HG03175 (cell line): ENCODE measurements at regions not wholly inside any gene's neighbourhood (a gene's known extent, or its start where the extent isn't known, plus 50 kb on each side); places are given as distances from the start of the nearest gene placed in this dataset.

Experiments used
- ATAC-seq: cut with Tn5 transposase; IDR thresholded peaks from one replicate; pipeline ENCODE4 v1.9.1; 2021; ENCODE audit warnings: mild to moderate bottlenecking, moderate library complexity; ENCODE audit not compliant: unreplicated experiment

DNA sequence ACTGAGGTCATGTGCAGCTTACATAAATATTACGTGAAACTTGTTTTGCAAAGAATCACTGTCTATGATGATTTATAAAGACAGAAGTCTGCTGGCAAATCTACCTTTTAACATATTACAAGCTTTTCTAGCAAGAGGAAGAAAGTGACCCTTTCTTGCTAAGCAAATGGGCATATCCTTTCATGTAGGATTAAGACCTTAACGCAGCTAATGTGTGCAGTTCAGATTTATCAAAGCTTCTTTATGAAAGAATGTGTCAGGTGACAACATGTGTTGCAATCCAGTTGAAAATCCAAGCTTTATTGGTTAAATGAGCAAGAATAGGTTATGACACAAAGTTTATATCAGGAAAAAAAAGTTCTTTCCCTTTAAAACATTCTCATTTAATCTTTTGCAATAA, 115.6 kb upstream of the NBEA start:
- ATAC-seq = no peak

DNA sequence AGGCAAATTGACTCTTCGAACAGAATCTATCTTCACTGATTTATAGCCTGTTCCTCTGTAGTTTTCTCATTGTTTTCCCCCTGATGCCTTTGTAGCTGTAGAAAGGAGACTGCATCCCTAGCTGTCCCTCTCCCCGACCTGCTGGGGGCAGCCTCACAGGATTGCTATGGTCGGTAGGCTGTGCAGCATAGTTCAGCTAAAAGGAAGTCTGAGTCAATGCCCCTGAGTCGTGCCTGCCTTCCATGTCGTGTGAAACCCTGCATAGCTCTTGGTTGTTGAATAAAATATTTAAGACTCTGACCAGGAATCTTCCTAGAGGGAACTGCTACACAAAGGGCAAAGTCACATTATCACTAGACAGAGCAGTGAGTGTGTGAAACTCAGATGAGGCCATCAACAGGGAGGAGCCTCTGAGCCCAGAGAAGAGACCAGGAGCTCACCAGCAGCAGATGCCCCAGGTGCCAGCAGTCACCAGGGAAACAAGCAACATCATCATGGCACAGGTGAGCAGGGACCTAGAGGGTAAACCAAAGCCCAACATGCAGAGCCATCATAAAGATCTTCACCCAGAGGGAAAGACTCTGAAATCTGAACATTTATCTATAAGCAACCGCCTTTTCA, 108.4 kb upstream of the NBEA start:
- no peak for ATAC-seq

DNA sequence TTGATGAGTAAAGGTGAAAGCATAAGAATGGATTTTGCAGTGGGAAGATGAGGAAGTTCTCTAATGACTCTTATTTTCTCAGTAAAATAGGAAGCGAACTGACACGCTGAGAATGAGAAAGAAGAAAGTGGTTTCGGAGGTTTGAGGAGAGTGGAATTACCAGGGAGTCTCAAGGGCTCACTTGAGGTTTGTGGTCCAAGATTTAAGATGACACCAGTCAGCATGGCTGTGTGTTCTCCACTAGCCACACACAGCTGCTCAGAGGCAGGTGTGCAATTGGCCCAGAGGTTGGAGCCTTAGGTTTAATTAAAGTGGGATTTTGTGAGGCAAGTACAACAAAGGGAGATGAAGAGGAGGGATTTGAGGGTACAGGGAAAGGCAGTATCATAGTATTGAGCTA, 99.6 kb upstream of the NBEA start:
- ATAC-seq = no peak

DNA sequence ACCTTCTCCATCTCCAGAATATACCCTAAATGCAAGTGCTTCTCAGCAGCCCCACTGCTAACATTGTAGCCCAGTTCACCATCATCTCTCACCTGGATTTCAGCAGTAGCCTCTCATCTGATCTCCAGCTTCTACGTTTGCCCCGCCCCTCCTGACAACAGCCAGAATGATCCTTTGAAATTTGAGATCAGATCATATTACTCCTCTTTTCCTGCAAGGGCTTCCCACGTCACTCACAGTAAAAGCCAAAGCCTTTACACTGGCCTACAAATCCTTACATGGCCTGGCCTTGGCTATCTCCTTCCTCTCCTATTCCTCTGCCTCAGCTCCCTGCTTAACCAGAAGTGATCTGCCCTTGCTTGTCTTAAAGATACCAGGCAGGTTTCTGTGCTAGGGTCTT, 94.3 kb upstream of the NBEA start:
- ATAC-seq = no peak

DNA sequence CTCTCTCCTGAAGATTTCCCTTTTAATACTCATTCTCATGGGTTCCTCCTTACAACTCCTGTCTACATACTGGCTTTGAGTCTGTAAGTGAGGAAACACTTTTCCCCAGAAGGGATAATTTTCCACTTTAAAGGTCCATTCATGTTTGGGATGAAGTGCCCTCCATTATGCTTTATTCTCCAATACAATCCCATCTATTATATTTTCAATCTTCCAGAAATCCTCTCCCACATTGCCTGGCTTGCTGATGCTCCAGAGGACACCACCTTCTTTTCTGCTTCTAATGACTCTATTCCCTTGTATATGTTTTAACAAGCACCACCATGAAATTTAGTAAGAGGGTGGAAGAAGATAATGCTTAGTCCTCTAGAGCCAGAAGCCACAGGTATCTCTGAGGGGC, 92.7 kb upstream of the NBEA start:
- no peak for ATAC-seq

DNA sequence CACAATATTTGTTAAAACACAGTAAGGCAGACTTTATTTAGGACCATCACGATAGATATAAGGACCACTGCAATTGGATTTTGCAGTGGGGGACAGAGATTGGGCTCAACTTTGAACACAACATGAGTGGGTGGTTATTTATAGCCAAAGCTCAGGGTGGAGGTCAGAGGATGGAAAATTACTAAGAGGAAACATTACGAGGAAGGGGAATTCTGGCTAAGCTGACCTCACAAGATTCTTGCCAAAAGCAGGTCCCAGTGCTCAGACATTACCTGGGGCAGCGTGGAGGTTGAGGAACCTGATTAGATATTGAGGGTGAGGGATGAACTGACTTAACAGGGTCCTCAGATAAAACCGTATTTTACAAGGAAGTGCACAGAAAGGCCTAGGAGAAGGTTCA, 88.9 kb upstream of the NBEA start:
- no peak for ATAC-seq

DNA sequence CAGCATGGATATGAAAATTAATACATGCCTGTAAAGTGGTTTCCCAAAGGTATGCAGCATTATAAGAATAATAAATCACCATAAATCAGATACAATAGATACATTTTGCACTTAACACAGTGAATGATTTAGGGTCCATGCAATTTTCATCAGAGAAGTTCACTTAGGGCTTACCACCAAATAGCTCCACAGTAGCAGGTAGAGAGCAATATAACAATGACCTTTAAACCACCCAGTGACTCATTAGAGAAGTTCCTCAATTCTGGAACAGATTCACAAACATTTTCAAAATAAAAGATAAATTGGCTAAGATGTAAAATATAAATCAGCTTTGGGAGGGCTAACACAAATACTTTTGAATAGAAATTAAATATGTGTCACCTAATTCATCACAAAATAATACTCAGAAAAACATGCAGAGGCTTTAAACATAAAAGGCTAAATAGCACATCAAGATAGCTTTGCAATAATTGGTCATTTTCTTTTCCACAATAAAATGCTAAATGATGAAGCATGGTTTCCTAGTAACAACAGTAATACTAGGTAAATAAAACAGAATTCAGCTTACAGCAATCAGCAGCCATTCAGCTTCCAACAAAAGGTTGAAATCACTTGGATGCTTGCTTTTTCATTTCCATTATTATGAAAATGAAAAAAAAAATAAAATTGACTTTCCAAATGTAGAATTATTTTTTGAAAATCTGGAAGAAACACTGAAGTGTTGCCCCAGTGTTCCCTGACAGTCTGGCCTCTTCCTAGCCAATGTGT, 84.3 kb upstream of the NBEA start:
- no peak for ATAC-seq

DNA sequence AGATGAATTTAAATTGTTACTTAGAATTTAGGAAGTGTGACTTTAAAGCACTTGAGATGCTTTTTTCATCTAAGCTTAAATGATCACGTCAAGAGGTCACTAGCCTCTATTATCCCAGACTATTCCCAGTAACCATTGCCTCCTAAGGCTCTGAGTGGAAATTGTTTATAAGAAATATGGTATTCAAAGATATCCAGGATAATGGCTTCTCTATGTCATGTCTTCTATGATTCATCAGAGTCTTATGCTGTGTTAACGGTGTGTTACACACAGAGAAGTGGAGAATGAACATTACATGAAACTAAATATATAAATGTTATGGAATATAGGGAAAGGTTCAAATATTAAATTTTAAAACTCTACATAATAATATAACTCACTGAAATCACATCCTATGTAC, 79.8 kb upstream of the NBEA start:
- ATAC-seq = no peak

DNA sequence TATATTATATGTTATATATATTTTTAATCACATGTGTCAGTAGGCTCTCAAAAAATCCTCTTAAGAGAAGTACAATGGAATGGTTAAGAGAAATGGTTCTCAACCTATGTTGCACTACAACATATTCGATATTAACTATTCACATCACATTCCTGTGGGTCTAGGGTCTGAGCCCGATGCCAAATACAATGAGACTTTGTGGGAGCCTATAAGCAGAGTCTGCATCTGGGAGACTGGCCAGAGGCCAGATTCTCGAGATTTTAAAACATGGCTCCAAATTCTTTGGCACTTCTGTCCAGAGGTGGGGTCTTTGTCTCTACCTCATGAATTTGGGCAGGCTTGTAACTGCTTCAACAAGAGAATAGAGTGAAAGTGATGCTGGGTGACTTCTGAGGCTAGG, 79.4 kb upstream of the NBEA start:
- ATAC-seq = no peak

DNA sequence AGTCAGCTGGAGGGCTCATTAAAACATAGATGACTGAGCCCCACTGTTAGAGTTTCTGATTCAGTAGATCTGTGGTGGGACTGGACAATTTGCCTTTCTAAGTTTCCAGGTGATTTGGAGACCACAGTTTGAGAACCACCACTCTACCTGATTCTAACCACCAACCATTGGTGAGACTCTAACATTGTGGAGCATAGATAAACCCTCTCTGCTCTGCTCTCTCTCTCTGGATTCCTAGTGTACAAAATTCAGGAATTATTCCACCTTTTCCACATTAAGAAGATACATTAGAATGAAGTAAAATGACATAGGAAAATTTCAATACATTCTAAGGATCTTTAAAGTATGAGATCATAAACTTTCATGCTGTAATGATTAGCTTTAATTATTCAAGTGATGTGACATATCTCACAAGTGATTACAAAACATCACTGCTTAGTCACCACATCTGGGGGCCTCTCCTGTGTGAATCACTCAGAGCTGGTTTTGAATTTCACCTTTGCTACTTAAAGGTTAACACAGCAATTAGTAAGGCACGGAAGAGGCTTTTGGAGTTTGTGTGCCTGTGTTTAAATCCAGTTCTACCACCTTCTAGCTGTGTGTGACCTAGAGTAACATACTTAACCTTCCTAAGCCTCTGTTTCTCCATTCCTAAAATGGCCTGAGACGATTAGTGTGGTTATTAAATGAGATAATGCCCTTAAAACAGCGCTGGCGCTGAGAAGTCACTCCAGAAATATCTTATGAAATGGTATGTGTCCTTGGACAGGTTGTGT, 78.5 kb upstream of the NBEA start:
- no peak for ATAC-seq

DNA sequence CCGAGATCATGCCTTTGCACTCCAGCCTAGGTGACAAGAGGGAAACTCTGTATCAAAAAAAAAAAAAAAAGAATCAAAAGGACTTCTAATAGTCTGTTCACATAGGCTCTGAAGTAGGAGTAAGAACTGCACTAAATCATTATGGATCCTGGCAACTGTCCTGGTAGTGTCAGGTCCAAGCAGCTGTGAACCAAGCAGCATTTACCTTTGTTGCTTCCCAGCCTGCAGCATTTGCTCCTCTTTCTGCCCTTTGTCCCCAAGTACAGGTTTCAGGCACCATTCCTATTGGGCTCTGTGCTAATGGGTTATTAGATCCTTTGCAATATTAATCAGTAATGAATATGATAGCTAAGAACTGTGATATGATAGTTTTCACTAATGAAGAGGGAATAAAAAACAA, 77.4 kb upstream of the NBEA start:
- ATAC-seq = no peak

DNA sequence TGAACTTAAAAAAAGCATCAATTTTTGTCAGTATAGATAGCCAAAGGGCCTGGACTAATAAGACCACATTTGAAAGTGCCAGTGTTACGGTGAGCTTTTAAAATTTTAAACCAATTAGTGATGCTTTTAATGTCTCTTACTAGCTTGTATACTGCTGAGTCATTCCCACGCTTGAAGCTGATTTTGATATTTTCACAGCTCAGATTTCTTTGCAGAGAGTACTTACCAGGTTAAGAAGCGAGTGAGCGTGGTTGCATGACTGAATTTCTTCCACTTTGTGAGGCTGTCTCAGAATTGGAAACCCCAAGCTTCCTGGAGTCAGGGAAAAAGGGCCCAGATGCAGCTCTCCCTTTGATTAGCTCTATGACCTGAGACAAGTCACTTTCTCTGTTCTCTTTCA, 74.5 kb upstream of the NBEA start:
- ATAC-seq = no peak

DNA sequence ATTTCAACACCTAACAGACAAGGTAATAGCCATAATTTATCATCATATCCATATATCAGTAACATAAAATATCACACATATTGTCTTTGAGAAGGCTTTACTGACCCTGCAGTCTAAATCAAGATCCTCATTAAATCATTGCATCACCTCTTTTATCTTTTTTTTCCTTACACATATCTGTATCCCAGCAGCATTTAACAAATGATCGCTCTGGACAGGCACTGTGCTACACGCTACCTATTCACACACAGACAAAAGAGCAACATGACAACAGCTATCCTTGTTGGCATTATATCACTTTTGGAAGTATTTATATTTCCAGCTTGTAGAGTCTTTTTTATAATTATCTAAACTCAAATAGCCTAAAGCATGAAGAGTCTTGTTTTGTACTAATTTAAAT, 73.3 kb upstream of the NBEA start:
- no peak for ATAC-seq

DNA sequence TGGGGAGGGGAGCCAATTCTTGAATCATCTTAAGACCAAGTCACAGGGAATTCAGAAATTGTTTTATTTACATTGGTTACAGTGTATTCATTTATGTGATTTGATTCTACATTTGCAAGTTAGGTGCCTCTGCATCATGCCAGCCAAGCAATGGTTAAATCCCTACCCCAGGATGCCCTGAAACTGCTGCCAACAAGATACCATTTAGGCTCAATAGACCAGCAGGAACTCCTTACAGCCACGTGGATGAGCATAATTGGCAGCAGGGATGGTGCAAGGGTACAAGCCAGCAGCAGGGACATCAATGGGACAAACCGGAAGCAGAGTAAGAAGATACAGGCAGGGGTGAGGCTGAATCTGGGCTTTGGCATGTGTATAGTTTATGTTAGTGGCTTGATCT, 72.4 kb upstream of the NBEA start:
- no peak for ATAC-seq

DNA sequence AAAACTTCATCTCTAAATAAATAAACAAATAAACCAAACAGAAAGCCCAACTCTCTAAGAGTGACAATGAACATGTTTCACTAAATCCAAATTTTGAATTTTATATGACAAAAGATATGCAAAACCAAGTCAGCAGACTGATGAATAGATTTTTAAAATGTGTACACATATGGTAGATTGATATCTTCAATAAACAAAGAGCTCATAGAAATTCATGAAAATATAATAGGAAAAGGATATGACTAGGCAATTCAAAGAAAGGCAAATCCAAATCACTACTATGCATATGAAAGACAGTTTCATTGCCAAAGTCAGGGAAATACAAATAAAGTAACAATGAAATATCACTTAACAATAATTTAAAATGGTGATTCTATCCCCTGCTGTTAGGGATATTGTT, 63.7 kb upstream of the NBEA start:
- no peak for ATAC-seq

DNA sequence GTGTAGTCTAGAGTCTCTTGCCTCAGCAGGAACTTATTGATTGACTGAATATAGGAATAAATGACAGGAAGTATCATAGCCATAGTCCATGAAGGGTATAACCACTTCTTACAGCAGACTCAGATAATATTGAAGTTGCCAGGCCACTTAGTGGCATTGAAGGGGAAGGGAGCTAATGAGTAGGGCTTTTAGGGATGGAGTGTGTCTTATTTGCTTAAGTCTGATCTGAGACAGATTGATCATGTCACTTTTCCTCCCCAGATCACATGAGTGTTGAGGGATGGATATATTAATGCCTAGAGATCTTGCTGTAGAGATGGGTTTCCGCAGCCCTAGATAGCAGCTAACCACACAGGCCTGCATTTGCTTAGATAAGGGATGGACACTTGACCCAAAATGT, 62.2 kb upstream of the NBEA start:
- no peak for ATAC-seq

DNA sequence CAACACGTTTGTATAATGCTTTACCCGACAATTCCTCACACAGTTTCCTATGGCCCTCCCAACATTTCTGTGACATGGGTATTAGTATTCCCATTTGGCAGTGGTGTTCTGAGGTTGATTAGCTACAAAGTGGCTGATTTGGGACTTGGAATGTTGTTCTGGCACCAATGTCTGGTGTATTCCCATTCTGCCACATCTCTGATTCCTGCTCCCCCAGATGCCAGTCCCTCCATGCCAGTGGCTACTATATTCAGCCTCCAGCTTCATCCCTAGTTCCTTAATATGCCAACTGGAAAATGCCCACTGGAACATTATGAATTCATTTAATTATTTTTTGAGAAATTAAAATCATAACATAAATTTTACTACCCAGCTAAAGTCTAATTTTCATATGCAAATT, 60.6 kb upstream of the NBEA start:
- no peak for ATAC-seq

DNA sequence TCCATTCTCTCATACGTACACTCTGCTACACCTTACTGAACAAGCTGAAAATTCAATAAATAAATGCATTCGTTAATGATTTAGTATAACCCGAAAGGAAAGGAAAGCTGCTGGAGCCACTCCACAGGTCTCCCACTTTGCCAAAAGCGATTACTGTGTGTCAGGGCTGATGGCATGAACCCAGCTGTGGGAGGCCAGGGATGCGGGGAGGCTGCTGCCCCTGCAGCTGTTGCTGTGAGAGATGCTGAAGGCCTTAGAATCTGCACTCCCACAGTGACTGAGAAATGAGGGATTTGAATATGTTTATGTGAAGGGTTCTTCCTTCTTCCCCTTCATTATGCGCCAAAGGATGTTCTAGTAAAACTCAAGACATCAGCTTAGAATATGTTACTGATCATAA, 58.7 kb upstream of the NBEA start:
- ATAC-seq = no peak

DNA sequence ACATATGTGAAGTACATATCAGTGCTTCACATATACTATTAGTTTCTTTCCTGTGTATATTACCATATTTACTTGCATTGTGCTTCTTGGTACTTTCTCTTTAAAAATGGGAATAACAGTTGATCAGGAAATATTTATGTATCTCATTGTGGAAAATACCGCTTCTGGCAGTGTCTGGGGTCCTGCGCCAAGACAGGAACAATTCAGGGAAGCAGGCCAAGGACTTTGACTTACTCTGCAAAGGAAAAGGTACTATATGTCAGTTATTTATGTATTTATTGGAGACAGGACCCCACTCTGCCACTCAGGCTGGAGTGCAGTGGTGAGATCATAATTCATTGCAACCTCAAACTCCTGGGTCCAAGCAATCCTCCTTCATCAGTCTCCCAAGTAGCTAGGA, 57.7 kb upstream of the NBEA start:
- no peak for ATAC-seq

DNA sequence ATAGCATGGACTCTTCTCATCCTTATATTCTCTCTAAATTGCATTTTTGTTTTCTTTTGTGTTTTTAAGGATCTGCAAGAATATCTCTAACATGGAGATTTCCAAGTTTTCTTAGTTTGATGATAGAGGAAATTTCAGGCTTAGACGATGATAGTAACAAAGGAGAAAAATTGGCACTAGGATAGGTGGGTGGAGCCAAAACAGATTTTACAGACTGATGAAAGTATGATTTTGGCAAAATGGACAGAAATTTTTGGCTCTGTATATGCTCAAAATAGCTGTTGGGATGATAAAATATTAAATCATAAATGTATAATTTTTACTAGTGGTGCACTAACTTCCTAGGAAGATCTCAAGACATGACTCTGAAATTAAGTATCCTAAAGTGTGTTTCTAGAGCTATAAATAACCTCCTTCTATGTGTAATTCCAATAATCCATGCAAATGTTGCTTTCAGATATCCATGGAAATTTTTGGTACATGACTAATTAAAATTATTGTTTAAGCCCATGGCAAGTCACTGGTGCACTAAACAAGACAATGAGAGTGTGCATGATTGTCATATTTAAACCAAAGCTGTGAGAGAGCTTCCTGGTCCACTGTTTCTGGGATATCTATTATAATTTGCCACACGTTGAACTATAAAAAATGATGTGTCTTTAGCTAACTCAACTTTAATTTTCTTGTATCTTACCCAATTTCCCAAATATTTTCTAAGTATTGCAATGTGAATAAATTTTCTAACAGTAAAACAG, 55.8 kb upstream of the NBEA start:
- no peak for ATAC-seq

DNA sequence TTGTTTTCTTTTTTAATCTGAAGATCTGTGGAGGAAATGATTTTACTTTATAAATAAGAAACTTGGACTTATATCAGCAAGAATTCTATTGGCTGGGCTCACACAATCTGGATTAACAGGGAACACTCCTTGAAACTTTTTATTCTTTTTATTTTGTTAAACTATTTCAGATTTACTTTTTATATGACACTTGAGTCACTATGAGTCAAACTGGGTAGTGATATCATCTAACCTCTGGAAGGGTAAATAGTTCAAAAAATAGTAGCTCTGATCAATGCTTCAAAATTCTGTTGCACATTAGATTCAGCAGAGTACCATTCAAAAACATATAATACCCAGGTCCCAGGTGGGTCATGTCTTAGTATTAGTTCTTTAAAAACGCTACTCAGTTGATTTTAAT, 55.1 kb upstream of the NBEA start:
- ATAC-seq = no peak
